Right lobe of liver (tissue), 6 donors: ENCODE measurements at regions not wholly inside any gene's neighbourhood (a gene's known extent, or its start where the extent isn't known, plus 50 kb on each side); places are given as distances from the start of the nearest gene placed in this dataset.
A peak's percentile ranks its signal among the peaks of the same experiment; 100 is the strongest.
"Not testable (repeated sequence)": the region's sequence is repeated elsewhere in the genome, so short reads cannot be mapped to it uniquely, and the experiment has no call there.

Experiments used
- ATAC-seq, 4 donors: fragments of 200-7000 bp; cut with Tn5 transposase; one replicate each; pipeline ENCODE4 v1.9.1; 2020; ENCODE audit warnings: mild to moderate bottlenecking in 4 of 4, moderate library complexity in 4 of 4
- DNase-seq, 3 donors: peaks; one replicate each; pipeline ENCODE4 v3.0.0-alpha.2; 2020
- H3K27ac ChIP-seq, 3 donors: fragments of 200-600 bp; one replicate each; pipeline ENCODE4 v1.8.0; 2022
- H3K27me3 ChIP-seq, 2 donors: fragments of 200-600 bp; one replicate each; pipeline ENCODE4 v1.8.0; 2022
- H3K36me3 ChIP-seq, 4 donors: fragments of 200-600 bp; sonication (generic) in 1 of 4; one replicate each; pipeline versions ENCODE4 v1.5.1 to v1.8.0; 2017 to 2022; ENCODE audit warnings: control low read depth in 1 of 4
- H3K4me1 ChIP-seq, 4 donors: fragments of 200-600 bp; sonication (generic) in 1 of 4; one replicate each; pipeline versions ENCODE4 v1.5.1 to v1.8.0; 2017 to 2022; ENCODE audit warnings: control low read depth in 1 of 4
- H3K4me3 ChIP-seq, 3 donors: fragments of 200-600 bp; one replicate each; pipeline ENCODE4 v1.8.0; 2022
- H3K9me3 ChIP-seq, 4 donors: fragments of 200-600 bp; sonication (generic) in 1 of 4; one replicate each; pipeline versions ENCODE4 v1.5.1 to v1.8.0; 2017 to 2022; ENCODE audit warnings: control low read depth in 1 of 4
- WGBS: methylation state at CpG from one replicate; pipeline ENCODE4 v1.1.6; 2018; ENCODE audit warnings: low coverage, low lambda C conversion rate; ENCODE audit not compliant: insufficient coverage; ENCODE audit errors: missing lambda C conversion rate; 5-methylcytosine and 5-hydroxymethylcytosine counted together
- intact Hi-C, 2 donors: fragments of 100-400 bp; cut with DNase I; formaldehyde crosslinking; loops; one replicate each; pipeline versions ENCODE4 v1.11.2 to v1.14.1; 2022
- small RNA-seq, 2 experiments: library from RNA; depleted of rRNA; stranded (forward); fragments of <200 nt; gene quantifications; one replicate each; pipeline ENCODE3, GENCODE V24; 2016
- donor health status: DM: no; HTN: yes; CAD: no.
- donor health status: DM: no; HTN: no; CAD: no.
- donor health status: DM: no; HTN: no; CAD: no.
- donor health status: DM: no; HTN: yes; CAD: no.
- donor health status: DM: no; HTN: yes; CAD: no.

DNA sequence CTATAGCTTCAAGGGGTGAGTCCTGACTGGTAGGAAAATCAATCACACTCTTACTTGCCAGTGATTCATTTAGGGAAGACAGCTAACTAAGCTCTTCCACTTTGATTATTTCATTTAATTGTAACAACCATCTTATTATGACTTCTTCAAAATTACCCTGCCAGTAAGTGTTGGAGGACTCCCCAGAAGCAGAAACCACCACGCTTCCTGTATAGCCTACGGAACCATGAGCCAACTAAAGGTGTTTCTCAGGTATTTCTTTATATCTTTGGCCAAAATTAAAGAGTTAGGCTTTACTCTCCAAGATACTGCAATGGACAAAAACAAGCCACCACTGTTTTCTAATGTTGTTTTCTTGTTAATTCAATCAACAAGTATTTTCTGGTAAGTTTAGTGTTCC lies 61.0 kb downstream of the FOXD4L5 start:
- H3K4me1 ChIP-seq, H3K27me3 ChIP-seq, intact Hi-C loops, H3K4me3 ChIP-seq, H3K27ac ChIP-seq, DNase-seq, ATAC-seq, H3K36me3 ChIP-seq, H3K9me3 ChIP-seq: not testable (repeated sequence)
- 74% methylated on average over 2 of the region's 2 CpGs for WGBS

DNA sequence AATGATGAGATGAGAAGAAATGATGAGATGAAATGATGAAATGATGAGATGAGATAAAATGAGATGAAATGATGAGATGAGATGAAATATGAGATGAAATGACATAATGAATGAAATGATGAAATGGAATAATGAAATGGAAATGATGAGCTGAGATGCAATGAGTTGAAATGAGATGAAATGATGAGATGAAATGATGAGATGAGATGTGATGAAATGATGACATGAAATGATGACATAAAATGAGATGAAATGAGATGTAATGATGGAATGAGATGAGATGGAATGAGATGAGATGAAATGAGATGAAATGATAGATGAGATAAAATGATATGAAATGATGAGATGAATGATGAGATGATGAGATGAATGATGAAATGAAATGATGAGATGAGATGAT lies 76.2 kb downstream of the FOXD4L5 start:
- H3K36me3 ChIP-seq, H3K27me3 ChIP-seq, H3K27ac ChIP-seq, H3K4me1 ChIP-seq, DNase-seq, intact Hi-C loops, ATAC-seq, H3K4me3 ChIP-seq, H3K9me3 ChIP-seq: not testable (repeated sequence)

GRCh38 chr9:65207273-65207672 lies 77.7 kb downstream of the FOXD4L5 start:
- H3K36me3 ChIP-seq, H3K4me3 ChIP-seq, H3K9me3 ChIP-seq, intact Hi-C loops, H3K27ac ChIP-seq, DNase-seq, H3K4me1 ChIP-seq, H3K27me3 ChIP-seq, ATAC-seq: not testable (repeated sequence)
- WGBS = no CpG with 5 or more reads among the region's 1 CpG

- DNase-seq, H3K27me3 ChIP-seq, H3K36me3 ChIP-seq, ATAC-seq, H3K4me3 ChIP-seq, intact Hi-C loops, H3K4me1 ChIP-seq, H3K9me3 ChIP-seq, H3K27ac ChIP-seq: not testable (repeated sequence)
- WGBS = no CpG with 5 or more reads among the region's 1 CpG
Measured at GRCh38 chr9:65205853-65206252, 79.2 kb downstream of the FOXD4L5 start.

DNA sequence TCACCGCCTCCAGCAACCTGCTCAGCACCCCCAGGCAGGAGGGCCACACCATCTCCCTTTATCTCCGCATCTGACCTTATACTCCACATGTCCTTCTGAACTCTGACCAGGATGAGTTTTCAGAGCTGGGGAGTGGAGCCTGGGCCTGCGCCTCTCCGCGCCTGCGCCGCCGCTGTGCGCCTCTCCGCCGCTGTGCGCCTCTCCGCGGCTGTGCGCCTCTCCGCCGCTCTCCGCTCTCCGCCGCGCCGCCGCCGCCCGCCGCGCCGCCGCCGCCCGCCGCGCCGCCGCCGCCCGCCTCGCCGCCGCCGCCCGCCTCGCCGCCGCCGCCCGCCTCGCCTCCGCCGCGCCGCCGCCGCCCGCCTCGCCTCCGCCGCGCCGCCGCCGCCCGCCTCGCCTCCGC lies 89.2 kb downstream of the FOXD4L5 start:
- H3K9me3 ChIP-seq, H3K27ac ChIP-seq, H3K36me3 ChIP-seq, intact Hi-C loops, H3K4me1 ChIP-seq, H3K4me3 ChIP-seq, H3K27me3 ChIP-seq, DNase-seq: not testable (repeated sequence)
- peak in 1 of 4 donors; percentile 37 for ATAC-seq
- 74% methylated on average over 9 of the region's 65 CpGs for WGBS

GRCh38 chr9:65155937-65156336 lies 129.1 kb downstream of the FOXD4L5 start:
- H3K27me3 ChIP-seq, H3K9me3 ChIP-seq, H3K36me3 ChIP-seq, ATAC-seq, H3K4me3 ChIP-seq, H3K27ac ChIP-seq, intact Hi-C loops, H3K4me1 ChIP-seq: not testable (repeated sequence)
- no CpG with 5 or more reads among the region's 9 CpGs for WGBS
- DNase-seq = peak in 1 of 3 donors; percentile 1

Small RNAs in the stretch of these regions (small RNA-seq; reads per million reads assigned to genes)
- gene AL512605.2 = 0 reads per million in 2 experiments
